SK-N-SH treated with all-trans-retinoic acid at 6 μM for 48 hours (cell line): ENCODE measurements at regions not wholly inside any gene's neighbourhood (a gene's known extent, or its start where the extent isn't known, plus 50 kb on each side); places are given as distances from the start of the nearest gene placed in this dataset.

Experiments used
- ATAC-seq: fragments of 200-7000 bp; cut with Tn5 transposase; 3 replicates; pipeline ENCODE4 v1.9.1; 2020; ENCODE audit warnings: mild to moderate bottlenecking, moderate library complexity
- ARNTL ChIP-seq: fragments of 450-650 bp; formaldehyde crosslinking; IDR thresholded peaks from 2 replicates; pipeline ENCODE4 v1.5.0; 2020; ENCODE audit warnings: low read depth, mild to moderate bottlenecking, moderate library complexity, borderline replicate concordance
- CREB5 ChIP-seq: fragments of 250-450 bp; sonication (Bioruptor Pico); IDR thresholded peaks from 2 replicates; pipeline ENCODE4 v1.5.1; 2020; ENCODE audit warnings: low read depth, mild to moderate bottlenecking, moderate library complexity
- CSDC2 ChIP-seq: fragments of 250-450 bp; sonication (Bioruptor Pico); IDR thresholded peaks from 2 replicates; pipeline ENCODE4 v1.5.0; 2020; ENCODE audit warnings: mild to moderate bottlenecking, moderate library complexity
- CSRNP3 ChIP-seq: fragments of 250-450 bp; sonication (Bioruptor Pico); IDR thresholded peaks from 2 replicates; pipeline ENCODE4 v1.5.1; 2021; ENCODE audit warnings: mild to moderate bottlenecking, moderate library complexity
- ESRRG ChIP-seq: fragments of 250-450 bp; sonication (Bioruptor Pico); IDR thresholded peaks from 2 replicates; pipeline ENCODE4 v1.6.1; 2021; ENCODE audit warnings: mild to moderate bottlenecking
- GLIS3 ChIP-seq: fragments of 250-450 bp; sonication (Bioruptor Pico); IDR thresholded peaks from 2 replicates; pipeline ENCODE4 v1.5.0; 2020; ENCODE audit warnings: mild to moderate bottlenecking, moderate library complexity
- ISL1 ChIP-seq: fragments of 250-450 bp; sonication (Bioruptor Pico); IDR thresholded peaks from 2 replicates; pipeline ENCODE4 v2.1.2; 2022; ENCODE audit warnings: mild to moderate bottlenecking, moderate library complexity
- OSR1 ChIP-seq: fragments of 250-450 bp; sonication (Bioruptor Pico); IDR thresholded peaks from 2 replicates; pipeline ENCODE4 v1.8.0; 2022; ENCODE audit warnings: moderate library complexity, mild to moderate bottlenecking, inconsistent platforms
- PATZ1 ChIP-seq: fragments of 250-450 bp; sonication (Bioruptor Pico); IDR thresholded peaks from 2 replicates; pipeline ENCODE4 v1.8.0; 2020; ENCODE audit warnings: mild to moderate bottlenecking, moderate library complexity, borderline replicate concordance
- POU6F1 ChIP-seq: fragments of 250-450 bp; sonication (Bioruptor Pico); IDR thresholded peaks from 2 replicates; pipeline ENCODE4 v1.8.0; 2021; ENCODE audit warnings: low read depth, mild to moderate bottlenecking, moderate library complexity, borderline replicate concordance
- PPARA ChIP-seq: fragments of 250-450 bp; sonication (Bioruptor Pico); IDR thresholded peaks from 2 replicates; pipeline ENCODE4 v1.5.0; 2020; ENCODE audit warnings: mild to moderate bottlenecking, borderline replicate concordance
- RARB ChIP-seq: fragments of 250-450 bp; sonication (Bioruptor Pico); IDR thresholded peaks from 2 replicates; pipeline ENCODE4 v1.8.0; 2021; ENCODE audit warnings: mild to moderate bottlenecking, moderate library complexity
- SNAI2 ChIP-seq: fragments of 250-450 bp; sonication (Bioruptor Pico); IDR thresholded peaks from 2 replicates; pipeline ENCODE4 v1.5.0; 2020; ENCODE audit warnings: mild to moderate bottlenecking, moderate library complexity
- TCF4 ChIP-seq: fragments of 250-450 bp; sonication (Bioruptor Pico); IDR thresholded peaks from 2 replicates; pipeline ENCODE4 v1.8.0; 2021; ENCODE audit warnings: mild to moderate bottlenecking, moderate library complexity, borderline replicate concordance
- TOX ChIP-seq: fragments of 250-450 bp; sonication (Bioruptor Pico); IDR thresholded peaks from 2 replicates; pipeline ENCODE4 v1.8.0; 2021; ENCODE audit warnings: mild to moderate bottlenecking, moderate library complexity, borderline replicate concordance
- TSHZ2 ChIP-seq: fragments of 250-450 bp; sonication (Bioruptor Pico); IDR thresholded peaks from 2 replicates; pipeline ENCODE4 v1.5.0; 2020; ENCODE audit warnings: mild to moderate bottlenecking, moderate library complexity
- ZFP3 ChIP-seq: fragments of 250-450 bp; sonication (Bioruptor Pico); IDR thresholded peaks from 2 replicates; pipeline ENCODE4 v1.5.0; 2020; ENCODE audit warnings: mild to moderate bottlenecking, moderate library complexity
- ZFP30 ChIP-seq: fragments of 450-650 bp; formaldehyde crosslinking; IDR thresholded peaks from 2 replicates; pipeline ENCODE4 v1.5.0; 2022; ENCODE audit warnings: mild to moderate bottlenecking, moderate library complexity
- ZNF70 ChIP-seq: fragments of 450-650 bp; formaldehyde crosslinking; IDR thresholded peaks from 2 replicates; pipeline ENCODE4 v1.5.0; 2020; ENCODE audit warnings: mild to moderate bottlenecking, moderate library complexity
- ZNF8 ChIP-seq: fragments of 450-650 bp; formaldehyde crosslinking; IDR thresholded peaks from 2 replicates; pipeline ENCODE4 v1.5.0; 2020; ENCODE audit warnings: mild to moderate bottlenecking, moderate library complexity

- TF ChIP-seq OSR1 (CRISPR knock-in tag) = no peak
- TF ChIP-seq POU6F1 (CRISPR knock-in tag) = no peak
- no peak for TF ChIP-seq GLIS3 (CRISPR knock-in tag)
- ATAC-seq = no peak
Observed at GRCh38 chr2:41970988-41971660, 76.7 kb upstream of the PKDCC start.

GRCh38 chr2:41972179-41972578 lies 75.6 kb upstream of the PKDCC start:
- no peak for TF ChIP-seq OSR1 (CRISPR knock-in tag)
- TF ChIP-seq ARNTL = no peak
- no peak for TF ChIP-seq PATZ1 (CRISPR knock-in tag)
- no peak for TF ChIP-seq RARB (CRISPR knock-in tag)
- TF ChIP-seq CSRNP3 = no peak
- TF ChIP-seq ZNF8 (CRISPR knock-in tag) = no peak
- TF ChIP-seq GLIS3 (CRISPR knock-in tag) = no peak
- TF ChIP-seq TSHZ2 (CRISPR knock-in tag) = no peak
- no peak for TF ChIP-seq ESRRG (CRISPR knock-in tag)
- no peak for TF ChIP-seq ZFP30
- no peak for TF ChIP-seq PPARA (CRISPR knock-in tag)
- no peak for TF ChIP-seq POU6F1 (CRISPR knock-in tag)
- TF ChIP-seq TCF4 = no peak
- TF ChIP-seq ZNF70 (CRISPR knock-in tag) = no peak
- TF ChIP-seq SNAI2 (CRISPR knock-in tag) = no peak
- ATAC-seq = no peak

GRCh38 chr2:41972819-41973218 lies 75.0 kb upstream of the PKDCC start:
- no peak for ATAC-seq
- no peak for TF ChIP-seq CSDC2 (CRISPR knock-in tag)
- TF ChIP-seq ZFP3 (CRISPR knock-in tag) = no peak
- TF ChIP-seq PPARA (CRISPR knock-in tag) = no peak
- TF ChIP-seq ESRRG (CRISPR knock-in tag) = no peak
- TF ChIP-seq TOX (CRISPR knock-in tag) = no peak
- no peak for TF ChIP-seq ISL1 (CRISPR knock-in tag)
- no peak for TF ChIP-seq CREB5 (CRISPR knock-in tag)
- no peak for TF ChIP-seq ZNF70 (CRISPR knock-in tag)
- TF ChIP-seq ZFP30 = no peak
